NCI-H82 treated with DMSO at 0.1 percent for 48 hours (cell line): ENCODE measurements at regions not wholly inside any gene's neighbourhood (a gene's known extent, or its start where the extent isn't known, plus 50 kb on each side); places are given as distances from the start of the nearest gene placed in this dataset.

Experiments
- DNase-seq: peaks from one replicate; lab custom pipeline; 2025; ENCODE audit not compliant: unreplicated experiment; lab: John Stamatoyannopoulos, UW

- no peak for DNase-seq
Observed at GRCh38 chrX:149275836-149276235, 229.3 kb downstream of the IDS start.

- no peak for DNase-seq
Observed at GRCh38 chrX:149274516-149275105, 230.5 kb downstream of the IDS start.

- no peak for DNase-seq
Observed at GRCh38 chrX:149272690-149273463, 232.2 kb downstream of the IDS start.

- no peak for DNase-seq
Observed at GRCh38 chrX:149267878-149268813, 237.0 kb downstream of the IDS start.

GRCh38 chrX:149262086-149262485, 243.0 kb downstream of the IDS start:
- no peak for DNase-seq

- DNase-seq, result no peak
Observed at GRCh38 chrX:149259241-149259640, 245.9 kb downstream of the IDS start.

GRCh38 chrX:149255860-149256259, 249.2 kb downstream of the IDS start:
- DNase-seq, result no peak

GRCh38 chrX:149248073-149248625, 257.0 kb downstream of the IDS start:
- no peak for DNase-seq

- DNase-seq, result no peak
Observed at GRCh38 chrX:149230689-149231088, 274.4 kb downstream of the IDS start.

GRCh38 chrX:149223854-149224253, 281.3 kb downstream of the IDS start:
- no peak for DNase-seq

GRCh38 chrX:149222040-149222439, 283.1 kb downstream of the IDS start:
- no peak for DNase-seq

GRCh38 chrX:149221230-149221629, 283.9 kb downstream of the IDS start:
- DNase-seq, result no peak

- no peak for DNase-seq
Observed at GRCh38 chrX:149213264-149213663, 291.8 kb downstream of the IDS start.

GRCh38 chrX:149208307-149208706, 296.8 kb downstream of the IDS start:
- DNase-seq, result no peak

- no peak for DNase-seq
Observed at GRCh38 chrX:149207518-149207917, 297.6 kb downstream of the IDS start.

GRCh38 chrX:149205937-149206336, 299.2 kb downstream of the IDS start:
- no peak for DNase-seq

GRCh38 chrX:149205081-149205480, 300.0 kb downstream of the IDS start:
- DNase-seq, result no peak

GRCh38 chrX:149199734-149200133, 305.4 kb downstream of the IDS start:
- DNase-seq, result no peak

GRCh38 chrX:149198980-149199732, 305.9 kb downstream of the IDS start:
- no peak for DNase-seq

GRCh38 chrX:149185087-149185486, 320.0 kb downstream of the IDS start:
- DNase-seq, result no peak
